ENCODE measurements at regions not wholly inside any gene's neighbourhood (a gene's known extent, or its start where the extent isn't known, plus 50 kb on each side); places are given as distances from the start of the nearest gene placed in this dataset.

DNA sequence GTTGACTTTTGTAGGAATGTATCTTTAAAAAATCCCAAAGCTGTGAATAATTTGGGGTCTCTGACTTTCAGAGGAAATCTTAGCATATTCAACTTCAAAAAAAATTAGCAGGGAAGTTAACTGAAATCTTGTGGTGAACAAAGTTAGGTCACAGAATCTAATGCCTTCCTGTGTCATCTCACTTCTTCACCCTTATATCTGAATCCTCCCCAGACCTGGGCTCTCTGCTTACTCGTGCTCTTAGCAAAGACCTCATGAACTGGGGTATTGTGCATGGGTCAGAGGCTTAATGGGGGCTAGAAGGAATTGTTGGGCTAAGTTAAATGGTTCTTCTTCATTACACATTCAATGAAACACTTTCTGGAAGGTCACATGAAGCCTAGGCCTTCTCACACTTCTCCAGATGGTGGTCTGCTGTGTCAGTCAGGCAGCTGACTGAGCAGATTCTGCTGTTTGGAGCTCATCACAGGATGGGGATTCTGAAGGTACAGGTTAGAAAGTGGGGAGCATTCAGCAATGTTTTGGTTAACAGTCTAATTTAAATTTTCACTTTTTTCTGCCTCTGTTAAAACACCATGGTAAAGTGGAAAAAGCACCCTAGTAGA lies 131.3 kb downstream of the SUCLG1 start:
- TF ChIP-seq, protein P1, sequence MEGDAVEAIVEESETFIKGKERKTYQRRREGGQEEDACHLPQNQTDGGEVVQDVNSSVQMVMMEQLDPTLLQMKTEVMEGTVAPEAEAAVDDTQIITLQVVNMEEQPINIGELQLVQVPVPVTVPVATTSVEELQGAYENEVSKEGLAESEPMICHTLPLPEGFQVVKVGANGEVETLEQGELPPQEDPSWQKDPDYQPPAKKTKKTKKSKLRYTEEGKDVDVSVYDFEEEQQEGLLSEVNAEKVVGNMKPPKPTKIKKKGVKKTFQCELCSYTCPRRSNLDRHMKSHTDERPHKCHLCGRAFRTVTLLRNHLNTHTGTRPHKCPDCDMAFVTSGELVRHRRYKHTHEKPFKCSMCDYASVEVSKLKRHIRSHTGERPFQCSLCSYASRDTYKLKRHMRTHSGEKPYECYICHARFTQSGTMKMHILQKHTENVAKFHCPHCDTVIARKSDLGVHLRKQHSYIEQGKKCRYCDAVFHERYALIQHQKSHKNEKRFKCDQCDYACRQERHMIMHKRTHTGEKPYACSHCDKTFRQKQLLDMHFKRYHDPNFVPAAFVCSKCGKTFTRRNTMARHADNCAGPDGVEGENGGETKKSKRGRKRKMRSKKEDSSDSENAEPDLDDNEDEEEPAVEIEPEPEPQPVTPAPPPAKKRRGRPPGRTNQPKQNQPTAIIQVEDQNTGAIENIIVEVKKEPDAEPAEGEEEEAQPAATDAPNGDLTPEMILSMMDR (IDR thresholded peaks at IDR 0.05): no peak
- TF ChIP-seq POLR2A (IDR thresholded peaks at IDR 0.05): no peak

Data from body of pancreas (tissue), 4 donors.